Smooth muscle cell (in vitro differentiated cells): ENCODE measurements at regions not wholly inside any gene's neighbourhood (a gene's known extent, or its start where the extent isn't known, plus 50 kb on each side); places are given as distances from the start of the nearest gene placed in this dataset.

Experiments
- DNase-seq: peaks from one replicate; lab custom pipeline; 2025; ENCODE audit not compliant: unreplicated experiment; lab: John Stamatoyannopoulos, UW
- H2AFZ ChIP-seq: fragments of 200-600 bp; sonication (generic); 2 replicates; pipeline ENCODE4 v1.6.0; 2016; ENCODE audit warnings: antibody characterized with exemption, low read depth, mild to moderate bottlenecking
- H3F3A ChIP-seq: fragments of 200-600 bp; sonication (generic); 2 replicates; pipeline ENCODE4 v1.6.0; 2017; ENCODE audit warnings: antibody characterized with exemption, low read depth
- H3K27ac ChIP-seq: fragments of 200-600 bp; sonication (generic); 2 replicates; pipeline ENCODE4 v1.5.1; 2016; ENCODE audit warnings: low read depth, mild to moderate bottlenecking
- H3K27me3 ChIP-seq: fragments of 200-600 bp; sonication (generic); 2 replicates; pipeline ENCODE4 v1.6.1; 2016; ENCODE audit warnings: low read depth, mild to moderate bottlenecking
- H3K36me3 ChIP-seq: fragments of 200-600 bp; sonication (generic); 2 replicates; pipeline ENCODE4 v1.5.1; 2016; ENCODE audit warnings: low read depth
- H3K4me1 ChIP-seq: fragments of 200-600 bp; sonication (generic); 2 replicates; pipeline ENCODE4 v1.5.1; 2016; ENCODE audit warnings: low read depth
- H3K4me2 ChIP-seq: fragments of 200-600 bp; sonication (generic); 2 replicates; pipeline ENCODE4 v1.6.0; 2016; ENCODE audit warnings: mild to moderate bottlenecking
- H3K4me3 ChIP-seq: fragments of 200-600 bp; sonication (generic); 2 replicates; pipeline ENCODE4 v1.5.1; 2016; ENCODE audit warnings: mild to moderate bottlenecking
- H3K79me2 ChIP-seq: fragments of 200-600 bp; sonication (generic); 2 replicates; pipeline ENCODE4 v1.6.0; 2016; ENCODE audit warnings: low read depth, mild to moderate bottlenecking
- H3K9ac ChIP-seq: fragments of 200-600 bp; sonication (generic); 2 replicates; pipeline ENCODE4 v1.6.0; 2016; ENCODE audit warnings: low read depth
- H3K9me3 ChIP-seq: fragments of 200-600 bp; sonication (generic); replicated peaks from 2 replicates; pipeline ENCODE4 v1.5.1; 2016; ENCODE audit warnings: low read depth
- H4K20me1 ChIP-seq: fragments of 200-600 bp; sonication (generic); 2 replicates; pipeline ENCODE4 v1.6.0; 2016; ENCODE audit warnings: low read depth
- CTCF ChIP-seq: fragments of 200-600 bp; sonication (generic); IDR thresholded peaks from 2 replicates; pipeline ENCODE4 v1.5.1; 2017; ENCODE audit warnings: borderline replicate concordance, mild to moderate bottlenecking, antibody characterized with exemption; ENCODE audit not compliant: insufficient read depth, poor library complexity, severe bottlenecking
- WGBS: methylation state at CpG from one replicate; pipeline ENCODE4 v1.1.7; 2016; ENCODE audit warnings: low lambda C conversion rate; 5-methylcytosine and 5-hydroxymethylcytosine counted together

GRCh38 chr9:80651044-80651443 lies 1038.3 kb downstream of the TLE1 start:
- Histone ChIP-seq H3K27ac (peak overlapping the region; percentile 90), H2AFZ (no peak overlapping the region), H3K9ac (no peak overlapping the region), H3F3A (peaks cover 36% of the 10 kb centered on the region), H3K4me1 (peaks cover 22% of the 10 kb centered on the region), H3K27me3 (no peaks in the 10 kb centered on the region), H4K20me1 (no peaks in the 10 kb centered on the region), H3K4me3 (no peak overlapping the region), H3K9me3 (no peaks in the 10 kb centered on the region), H3K79me2 (no peaks in the 10 kb centered on the region), H3K36me3 (no peaks in the 10 kb centered on the region), H3K4me2 (peak overlapping the region; percentile 61)
- no peak for DNase-seq
- WGBS = 24% methylated on average over 5 of the region's 5 CpGs
- TF ChIP-seq CTCF = no peak

GRCh38 chr9:80649496-80649895 lies 1039.9 kb downstream of the TLE1 start:
- H3F3A ChIP-seq = peaks cover 36% of the 10 kb centered on the region
- H3K4me2 ChIP-seq = peak overlapping the region; percentile 70
- TF ChIP-seq CTCF = no peak
- H3K9me3 ChIP-seq = no peaks in the 10 kb centered on the region
- peak overlapping the region; percentile 45 for H2AFZ ChIP-seq
- H3K79me2 ChIP-seq = no peaks in the 10 kb centered on the region
- H3K4me1 ChIP-seq = peaks cover 22% of the 10 kb centered on the region
- no peak overlapping the region for H3K4me3 ChIP-seq
- peak overlapping the region; percentile 90 for H3K27ac ChIP-seq
- H3K27me3 ChIP-seq = no peaks in the 10 kb centered on the region
- no peak overlapping the region for H3K9ac ChIP-seq
- no peak for DNase-seq
- H3K36me3 ChIP-seq = no peaks in the 10 kb centered on the region
- H4K20me1 ChIP-seq = no peaks in the 10 kb centered on the region
- 68% methylated on average over 2 of the region's 2 CpGs for WGBS

- peak overlapping the region; percentile 90 for H3K27ac ChIP-seq
- H3K4me2 ChIP-seq = peak overlapping the region; percentile 70
- H3K9ac ChIP-seq = no peak overlapping the region
- peaks cover 36% of the 10 kb centered on the region for H3F3A ChIP-seq
- H3K27me3 ChIP-seq = no peaks in the 10 kb centered on the region
- H4K20me1 ChIP-seq = no peaks in the 10 kb centered on the region
- no peaks in the 10 kb centered on the region for H3K36me3 ChIP-seq
- 22% methylated on average over 3 of the region's 3 CpGs for WGBS
- no peak overlapping the region for H2AFZ ChIP-seq
- no peaks in the 10 kb centered on the region for H3K9me3 ChIP-seq
- H3K79me2 ChIP-seq = no peaks in the 10 kb centered on the region
- DNase-seq = no peak
- H3K4me3 ChIP-seq = no peak overlapping the region
- TF ChIP-seq CTCF = no peak
- H3K4me1 ChIP-seq = peaks cover 22% of the 10 kb centered on the region
Observed at GRCh38 chr9:80649001-80649420, 1040.3 kb downstream of the TLE1 start.

- peaks cover 36% of the 10 kb centered on the region for H3F3A ChIP-seq
- no peaks in the 10 kb centered on the region for H3K79me2 ChIP-seq
- peak overlapping the region; percentile 16 for H2AFZ ChIP-seq
- no peaks in the 10 kb centered on the region for H3K36me3 ChIP-seq
- no peak overlapping the region for H3K9ac ChIP-seq
- H3K27me3 ChIP-seq = no peaks in the 10 kb centered on the region
- 17% methylated on average over 1 of the region's 1 CpG for WGBS
- peak overlapping the region; percentile 90 for H3K27ac ChIP-seq
- no peaks in the 10 kb centered on the region for H3K9me3 ChIP-seq
- peaks cover 22% of the 10 kb centered on the region for H3K4me1 ChIP-seq
- no peak for TF ChIP-seq CTCF
- no peak overlapping the region for H3K4me3 ChIP-seq
- H4K20me1 ChIP-seq = no peaks in the 10 kb centered on the region
- no peak for DNase-seq
- peak overlapping the region; percentile 70 for H3K4me2 ChIP-seq
Observed at GRCh38 chr9:80648336-80648735, 1041.0 kb downstream of the TLE1 start.
